A673 (cell line): ENCODE measurements at regions not wholly inside any gene's neighbourhood (a gene's known extent, or its start where the extent isn't known, plus 50 kb on each side); places are given as distances from the start of the nearest gene placed in this dataset.

Source experiments
- BruUV-seq: library from RNA; stranded (reverse); fragments of 400-500 nt; replicated peaks from 2 replicates; lab custom pipeline; 2021; lab: Mats Ljungman, UMichigan
- CTCF ChIA-PET: fragments of 300-600 bp; sonication (Branson Sonifier 250); formaldehyde crosslinking; loops from one replicate; lab custom pipeline; 2022; ENCODE audit warnings: antibody characterized with exemption; lab: Charles Lee
- POLR2A ChIA-PET: fragments of 300-600 bp; sonication (Branson Sonifier 250); formaldehyde crosslinking; loops from one replicate; lab custom pipeline; 2022; ENCODE audit warnings: antibody characterized with exemption; ENCODE audit not compliant: low non-redundant PET; lab: Charles Lee
- DNase-seq: peaks from one replicate; pipeline ENCODE4 v3.0.0-alpha.2; 2015; ENCODE audit warnings: low spot score
- H3K27ac ChIP-seq: fragments of 200-600 bp; sonication (generic); 2 replicates; pipeline ENCODE4 v1.5.1; 2016; ENCODE audit warnings: mixed run types, low read depth, mild to moderate bottlenecking, mixed read lengths, antibody characterized with exemption, low read length; ENCODE audit not compliant: poor library complexity, severe bottlenecking
- H3K27me3 ChIP-seq: fragments of 200-600 bp; sonication (generic); replicated peaks from 2 replicates; pipeline ENCODE4 v1.6.1; 2017; ENCODE audit warnings: mixed run types, low read depth, mild to moderate bottlenecking, mixed read lengths, antibody characterized with exemption, low read length; ENCODE audit not compliant: insufficient read depth, poor library complexity
- H3K36me3 ChIP-seq: fragments of 200-600 bp; sonication (generic); 2 replicates; pipeline ENCODE4 v1.6.1; 2016; ENCODE audit warnings: mixed run types, mild to moderate bottlenecking, mixed read lengths, antibody characterized with exemption, low read length; ENCODE audit not compliant: insufficient read depth, poor library complexity, severe bottlenecking
- H3K4me1 ChIP-seq: fragments of 200-600 bp; sonication (generic); 2 replicates; pipeline ENCODE4 v1.6.1; 2017; ENCODE audit warnings: mixed run types, mild to moderate bottlenecking, mixed read lengths, antibody characterized with exemption, low read length; ENCODE audit not compliant: insufficient read depth, poor library complexity, severe bottlenecking
- H3K4me3 ChIP-seq: fragments of 200-600 bp; sonication (generic); 2 replicates; pipeline ENCODE4 v1.5.1; 2016; ENCODE audit warnings: low read depth, mixed run types, mild to moderate bottlenecking, mixed read lengths, low read length; ENCODE audit not compliant: poor library complexity, severe bottlenecking
- H3K9me3 ChIP-seq: fragments of 200-600 bp; sonication (generic); 2 replicates; pipeline ENCODE4 v1.6.1; 2016; ENCODE audit warnings: mixed run types, low read depth, mild to moderate bottlenecking, mixed read lengths, antibody characterized with exemption, low read length; ENCODE audit not compliant: poor library complexity, severe bottlenecking
- CTCF ChIP-seq: fragments of 300-800, 200-600 bp; sonication (generic); conservative IDR thresholded peaks from 2 replicates; pipeline ENCODE4 v1.5.1; 2017; ENCODE audit warnings: low read depth, mild to moderate bottlenecking, antibody characterized with exemption, low read length, moderate library complexity, mixed read lengths
- EZH2 ChIP-seq: fragments of 200-600 bp; sonication (generic); IDR thresholded peaks from 2 replicates; pipeline ENCODE4 v1.6.1; 2017; ENCODE audit warnings: borderline replicate concordance, low read depth, mild to moderate bottlenecking, mixed read lengths, antibody characterized with exemption, low read length; ENCODE audit not compliant: poor library complexity, severe bottlenecking
- intact Hi-C: fragments of 100-400 bp; cut with micrococcal nuclease; formaldehyde crosslinking; loops from one replicate; pipeline ENCODE4 v1.10.0; 2022; ENCODE audit not compliant: unreplicated experiment

GRCh38 chr11:130622141-130622542 is 173.7 kb downstream of the ADAMTS15 start:
- Histone ChIP-seq H3K4me3 (no peak overlapping the region), H3K27ac (no peak overlapping the region), H3K4me1 (no peaks in the 10 kb centered on the region), H3K36me3 (no peaks in the 10 kb centered on the region), H3K27me3 (no peaks in the 10 kb centered on the region), H3K9me3 (no peaks in the 10 kb centered on the region)
- TF ChIP-seq CTCF = no peak
- TF ChIP-seq EZH2 = no peak
- CTCF ChIA-PET = no interaction called here
- no TSS peak for BruUV-seq
- intact Hi-C loops = no loop called here
- POLR2A ChIA-PET = no interaction called here
- no peak for DNase-seq

- BruUV-seq = no TSS peak
- ChIA-PET POLR2A (no interaction called here), CTCF (interaction anchor here (0.6 kb wide), 1 partner anchor 203 kb away, joined by 8 read pairs; no protein-coding TSS in a partner anchor)
- TF ChIP-seq CTCF (no peak), EZH2 (no peak)
- Histone ChIP-seq H3K27ac (no peak overlapping the region), H3K4me1 (no peaks in the 10 kb centered on the region), H3K4me3 (no peak overlapping the region), H3K36me3 (no peaks in the 10 kb centered on the region), H3K9me3 (no peaks in the 10 kb centered on the region), H3K27me3 (no peaks in the 10 kb centered on the region)
- intact Hi-C loops = no loop called here
- no peak for DNase-seq
Measured at GRCh38 chr11:130623670-130624668, 175.5 kb downstream of the ADAMTS15 start.

DNA sequence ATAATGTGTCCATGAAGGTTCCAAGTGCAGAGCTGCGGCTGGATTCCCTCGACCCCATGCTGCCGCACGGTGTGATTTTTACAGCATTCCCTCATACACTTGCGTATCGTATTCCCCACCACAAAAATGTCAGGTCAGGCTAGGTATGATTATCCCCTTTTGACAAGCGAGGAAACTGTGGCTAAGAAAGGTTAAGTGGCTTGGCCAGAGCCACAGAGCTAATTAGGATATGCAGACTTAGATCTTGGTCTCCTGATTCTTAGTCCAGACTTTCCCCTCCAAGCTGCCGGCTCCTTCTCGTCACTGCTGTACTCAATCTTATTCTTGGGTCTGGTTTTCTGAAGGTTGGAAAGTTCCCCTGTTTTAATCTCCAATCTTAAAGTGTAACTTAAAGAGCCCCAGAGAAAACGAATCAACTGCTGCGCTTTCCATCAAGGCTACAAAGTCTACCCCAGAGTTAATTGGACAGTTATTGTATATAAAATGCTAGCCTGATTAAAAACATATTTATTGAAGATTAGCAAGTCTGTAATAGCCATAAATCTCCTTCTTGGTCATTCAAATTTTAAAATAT is 176.6 kb downstream of the ADAMTS15 start:
- Histone ChIP-seq H3K27me3 (no peaks in the 10 kb centered on the region), H3K4me3 (no peak overlapping the region), H3K27ac (no peak overlapping the region), H3K4me1 (no peaks in the 10 kb centered on the region), H3K9me3 (no peaks in the 10 kb centered on the region), H3K36me3 (no peaks in the 10 kb centered on the region)
- TF ChIP-seq EZH2 (no peak), CTCF (no peak)
- no peak for DNase-seq
- BruUV-seq = no TSS peak
- POLR2A ChIA-PET = no interaction called here
- intact Hi-C loops = no loop called here
- CTCF ChIA-PET = interaction anchor here (0.7 kb wide), 1 partner anchor 194 kb away, joined by 4 read pairs; no protein-coding TSS in a partner anchor
